T-helper 17 cell (primary cell): ENCODE measurements at regions not wholly inside any gene's neighbourhood (a gene's known extent, or its start where the extent isn't known, plus 50 kb on each side); places are given as distances from the start of the nearest gene placed in this dataset.
A peak's percentile ranks its signal among the peaks of the same experiment; 100 is the strongest.

Source experiments
- ATAC-seq: fragments of 150-1000 bp; cut with Tn5 transposase; 2 replicates; pipeline ENCODE4 v1.10.0; 2021; ENCODE audit warnings: mild to moderate bottlenecking, moderate library complexity
- DNase-seq, 3 donors: peaks; one replicate each; pipeline versions ENCODE4 v3.0.0 to v3.0.0-alpha.2; 2020 to 2021
- H3K9me3 ChIP-seq: one replicate; pipeline ENCODE4 v1.7.0; 2013; ENCODE audit warnings: low read length, mild to moderate bottlenecking; ENCODE audit not compliant: control insufficient read depth, poor library complexity, severe bottlenecking
- H3K27ac Mint-ChIP-seq: one replicate; pipeline ENCODE4 v1.8.0; 2022; ENCODE audit warnings: mild to moderate bottlenecking, moderate library complexity, mixed read lengths
- H3K27me3 Mint-ChIP-seq: one replicate; pipeline ENCODE4 v1.8.0; 2022; ENCODE audit warnings: mixed read lengths
- H3K36me3 Mint-ChIP-seq: one replicate; pipeline ENCODE4 v1.8.0; 2022; ENCODE audit warnings: low read depth, mixed read lengths
- H3K4me1 Mint-ChIP-seq: one replicate; pipeline ENCODE4 v1.8.0; 2022; ENCODE audit warnings: mild to moderate bottlenecking, mixed read lengths
- H3K4me3 Mint-ChIP-seq: one replicate; pipeline ENCODE4 v1.8.0; 2022; ENCODE audit warnings: mild to moderate bottlenecking, moderate library complexity, mixed read lengths

- Mint-ChIP-seq H3K27ac (no peak overlapping the region), H3K36me3 (no peaks in the 10 kb centered on the region), H3K27me3 (peaks cover 15% of the 10 kb centered on the region), H3K4me1 (peaks cover 3% of the 10 kb centered on the region), H3K4me3 (no peak overlapping the region)
- ATAC-seq (no peak), DNase-seq (no peak)
- H3K9me3 ChIP-seq: no peaks in the 10 kb centered on the region
Observed at GRCh38 chr18:63046375-63046774, 273.2 kb downstream of the BCL2 start.

GRCh38 chr18:63043516-63043915, 276.1 kb downstream of the BCL2 start:
- DNase-seq: no peak
- ATAC-seq: no peak
- no peaks in the 10 kb centered on the region for H3K36me3 Mint-ChIP-seq
- no peak overlapping the region for H3K4me3 Mint-ChIP-seq
- no peaks in the 10 kb centered on the region for H3K9me3 ChIP-seq
- peaks cover 9% of the 10 kb centered on the region for H3K4me1 Mint-ChIP-seq
- peaks cover 15% of the 10 kb centered on the region for H3K27me3 Mint-ChIP-seq
- H3K27ac Mint-ChIP-seq: no peak overlapping the region

DNA sequence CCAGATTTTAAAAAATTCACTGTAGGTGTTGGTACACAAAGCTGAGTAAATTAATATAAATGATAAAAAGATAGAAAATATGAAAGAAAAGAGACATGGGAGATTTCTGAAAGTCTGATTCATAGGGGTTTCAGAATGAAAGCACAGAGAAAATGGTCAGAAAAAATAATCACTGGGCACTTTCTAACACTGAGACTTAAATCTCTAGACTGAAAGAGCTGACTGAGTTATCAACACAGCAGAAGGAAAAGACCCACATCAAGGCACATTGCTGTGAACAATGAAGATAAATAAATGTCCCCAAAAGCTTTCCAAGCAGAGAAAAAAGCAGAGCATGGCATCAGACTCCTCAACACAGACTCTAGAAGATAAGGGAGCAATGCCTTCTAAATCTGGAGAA, 277.2 kb downstream of the BCL2 start:
- Mint-ChIP-seq H3K4me1 (peaks cover 9% of the 10 kb centered on the region), H3K27ac (no peak overlapping the region), H3K27me3 (peaks cover 15% of the 10 kb centered on the region), H3K4me3 (no peak overlapping the region), H3K36me3 (no peaks in the 10 kb centered on the region)
- DNase-seq: no peak
- no peak for ATAC-seq
- no peaks in the 10 kb centered on the region for H3K9me3 ChIP-seq

DNA sequence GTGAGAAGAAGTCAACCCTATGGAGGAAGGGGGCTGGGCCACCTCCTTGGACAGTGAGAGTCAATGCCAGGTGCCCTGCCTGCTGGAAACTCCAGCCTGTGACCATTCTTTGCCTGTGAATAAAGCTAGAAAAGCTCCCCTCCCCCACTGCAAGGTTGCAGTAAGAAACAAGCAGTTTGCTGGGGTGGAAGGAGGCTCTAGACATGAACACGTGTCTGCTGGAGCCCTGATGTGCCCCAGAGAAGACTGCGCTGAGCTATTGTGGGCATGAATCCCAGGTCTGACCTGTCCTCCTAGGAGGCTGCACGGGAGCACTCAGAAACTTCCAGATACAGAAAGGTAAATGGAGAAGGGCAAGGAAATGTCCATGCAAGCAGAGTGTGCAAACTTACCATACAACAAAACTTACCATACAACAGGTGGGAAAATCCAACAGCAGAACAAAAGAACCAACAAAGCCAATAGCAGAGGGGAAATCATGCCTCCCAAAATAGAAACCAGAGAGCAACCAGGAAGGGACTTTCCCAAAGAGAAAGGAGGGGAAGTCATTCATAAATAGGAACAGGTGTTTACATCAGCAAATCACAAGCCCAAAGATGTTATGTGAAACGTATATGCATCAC, 278.7 kb downstream of the BCL2 start:
- Mint-ChIP-seq H3K27me3 (peaks cover 14% of the 10 kb centered on the region), H3K36me3 (no peaks in the 10 kb centered on the region), H3K4me3 (no peak overlapping the region), H3K4me1 (peaks cover 9% of the 10 kb centered on the region), H3K27ac (no peak overlapping the region)
- no peak for DNase-seq
- H3K9me3 ChIP-seq: no peaks in the 10 kb centered on the region
- ATAC-seq: peak; percentile 83

DNA sequence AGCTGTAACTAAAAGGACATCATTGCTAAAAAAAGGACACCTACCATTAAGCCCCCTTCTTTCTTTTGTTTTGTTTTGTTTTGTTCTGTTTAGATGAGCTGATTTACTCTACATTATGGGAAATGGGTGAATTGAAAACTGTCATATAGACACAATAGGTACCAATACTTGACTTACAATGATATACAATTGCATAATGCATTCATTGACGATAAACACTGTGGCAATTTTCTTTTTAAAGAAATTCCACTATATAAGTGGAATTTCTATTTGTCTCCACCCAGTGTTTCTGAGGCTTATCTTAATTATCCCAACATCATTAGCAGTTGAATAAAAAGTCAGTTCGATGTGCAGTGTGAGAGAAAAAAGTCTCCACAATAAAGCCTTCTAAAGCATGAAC, 282.1 kb downstream of the BCL2 start:
- DNase-seq (no peak), ATAC-seq (no peak)
- Mint-ChIP-seq H3K27me3 (peaks cover 5% of the 10 kb centered on the region), H3K4me3 (no peak overlapping the region), H3K4me1 (peaks cover 9% of the 10 kb centered on the region), H3K27ac (no peak overlapping the region), H3K36me3 (peaks cover 2% of the 10 kb centered on the region)
- no peaks in the 10 kb centered on the region for H3K9me3 ChIP-seq

DNA sequence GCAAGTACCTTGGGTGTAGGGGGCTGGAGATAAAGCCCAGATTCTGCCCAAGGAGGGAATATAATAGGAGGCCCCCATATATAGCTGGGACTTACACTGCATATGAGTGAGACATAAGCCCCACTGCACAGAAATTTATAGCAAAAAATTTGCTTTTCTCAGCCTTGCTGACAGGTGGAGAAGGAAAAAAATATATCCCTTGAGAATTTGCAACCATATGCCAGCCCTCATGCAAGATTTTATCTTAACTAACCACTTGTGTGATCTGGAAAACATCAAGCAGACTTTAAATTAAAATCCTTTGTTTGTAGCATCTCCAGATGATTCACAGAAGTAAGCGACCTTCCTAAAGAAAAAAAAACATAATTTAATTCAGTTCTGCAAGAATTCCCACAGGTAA, 288.2 kb downstream of the BCL2 start:
- H3K4me1 Mint-ChIP-seq: peaks cover 2% of the 10 kb centered on the region
- H3K36me3 Mint-ChIP-seq: peaks cover 2% of the 10 kb centered on the region
- no peaks in the 10 kb centered on the region for H3K9me3 ChIP-seq
- H3K4me3 Mint-ChIP-seq: no peak overlapping the region
- no peak overlapping the region for H3K27ac Mint-ChIP-seq
- ATAC-seq (no peak), DNase-seq (no peak)
- peaks cover 12% of the 10 kb centered on the region for H3K27me3 Mint-ChIP-seq
